ENCODE measurements at regions not wholly inside any gene's neighbourhood (a gene's known extent, or its start where the extent isn't known, plus 50 kb on each side); places are given as distances from the start of the nearest gene placed in this dataset.

GRCh38 chr4:130468340-130468739 is 1372.4 kb downstream of the C4orf33 start:
- no peak for TF ChIP-seq CTCF (IDR thresholded peaks at IDR 0.05; ENCODE audit: control extremely low read depth, extremely low read depth)
- ATAC-seq (ENCODE audit: insufficient read depth, low FRiP score) (no peak), DNase-seq (no peak)
- Histone ChIP-seq H3K27ac (ENCODE audit: low read depth in 1 of 2, low read length in 1 of 2) (no peak overlapping the region), H3K9me3 (ENCODE audit: control insufficient read depth in 4 of 4, insufficient read depth in 3 of 4, low read length in 3 of 4) (no peaks in the 10 kb centered on the region), H3K27me3 (ENCODE audit: control insufficient read depth in 3 of 3, insufficient read depth in 3 of 3, low read length in 2 of 3) (no peaks in the 10 kb centered on the region), H3K36me3 (ENCODE audit: control insufficient read depth in 4 of 4, insufficient read depth in 4 of 4, low read length in 4 of 4) (no peaks in the 10 kb centered on the region), H3K4me1 (ENCODE audit: control insufficient read depth in 5 of 5, insufficient read depth in 5 of 5, low read length in 5 of 5) (peaks cover 0 to 4% (median 0%) of the 10 kb centered on the region in 5 donors), H3K9ac (ENCODE audit: insufficient read depth in 1 of 2, low read length in 2 of 2) (no peak overlapping the region), H3K4me3 (no peak overlapping the region)
- WGBS, 2 donors, result 73 to 88% methylated on average over 2 of the region's 2 CpGs

GRCh38 chr4:130478406-130478805 is 1382.5 kb downstream of the C4orf33 start:
- Histone ChIP-seq H3K9me3 (ENCODE audit: control insufficient read depth in 4 of 4, insufficient read depth in 3 of 4, low read length in 3 of 4) (no peaks in the 10 kb centered on the region), H3K27ac (ENCODE audit: low read depth in 1 of 2, low read length in 1 of 2) (no peak overlapping the region), H3K9ac (ENCODE audit: insufficient read depth in 1 of 2, low read length in 2 of 2) (no peak overlapping the region), H3K36me3 (ENCODE audit: control insufficient read depth in 4 of 4, insufficient read depth in 4 of 4, low read length in 4 of 4) (no peaks in the 10 kb centered on the region), H3K4me3 (no peak overlapping the region), H3K27me3 (ENCODE audit: control insufficient read depth in 3 of 3, insufficient read depth in 3 of 3, low read length in 2 of 3) (no peaks in the 10 kb centered on the region), H3K4me1 (ENCODE audit: control insufficient read depth in 5 of 5, insufficient read depth in 5 of 5, low read length in 5 of 5) (peaks cover 0 to 6% (median 2%) of the 10 kb centered on the region in 5 donors)
- DNase-seq, result peak; percentile 48 to 59 (median 51)
- ATAC-seq (ENCODE audit: insufficient read depth, low FRiP score), result peak; percentile 6
- TF ChIP-seq CTCF (IDR thresholded peaks at IDR 0.05; ENCODE audit: control extremely low read depth, extremely low read depth), result no peak
- 63 to 70% methylated on average over 3 of the region's 3 CpGs for WGBS, 2 donors

- H3K9me3 ChIP-seq (ENCODE audit: control insufficient read depth in 4 of 4, insufficient read depth in 3 of 4, low read length in 3 of 4), result no peaks in the 10 kb centered on the region
- peaks cover 0 to 6% (median 2%) of the 10 kb centered on the region in 5 donors for H3K4me1 ChIP-seq (ENCODE audit: control insufficient read depth in 5 of 5, insufficient read depth in 5 of 5, low read length in 5 of 5)
- no peak for TF ChIP-seq CTCF (IDR thresholded peaks at IDR 0.05; ENCODE audit: control extremely low read depth, extremely low read depth)
- H3K4me3 ChIP-seq, result no peak overlapping the region
- no peak overlapping the region for H3K27ac ChIP-seq (ENCODE audit: low read depth in 1 of 2, low read length in 1 of 2)
- 83 to 87% methylated on average over 1 of the region's 1 CpG for WGBS, 2 donors
- DNase-seq (peak in 1 of 3 donors; percentile 12), ATAC-seq (ENCODE audit: insufficient read depth, low FRiP score) (no peak)
- H3K9ac ChIP-seq (ENCODE audit: insufficient read depth in 1 of 2, low read length in 2 of 2), result no peak overlapping the region
- no peaks in the 10 kb centered on the region for H3K27me3 ChIP-seq (ENCODE audit: control insufficient read depth in 3 of 3, insufficient read depth in 3 of 3, low read length in 2 of 3)
- no peaks in the 10 kb centered on the region for H3K36me3 ChIP-seq (ENCODE audit: control insufficient read depth in 4 of 4, insufficient read depth in 4 of 4, low read length in 4 of 4)
Measured at GRCh38 chr4:130479020-130479419, 1383.1 kb downstream of the C4orf33 start.

GRCh38 chr4:130479674-130480073 is 1383.7 kb downstream of the C4orf33 start:
- peak in 2 of 3 donors; percentile 44 to 56 for DNase-seq
- ATAC-seq (ENCODE audit: insufficient read depth, low FRiP score), result no peak
- peaks cover 0 to 6% (median 2%) of the 10 kb centered on the region in 5 donors for H3K4me1 ChIP-seq (ENCODE audit: control insufficient read depth in 5 of 5, insufficient read depth in 5 of 5, low read length in 5 of 5)
- WGBS, 2 donors, result 62 to 78% methylated on average over 2 of the region's 2 CpGs
- H3K27me3 ChIP-seq (ENCODE audit: control insufficient read depth in 3 of 3, insufficient read depth in 3 of 3, low read length in 2 of 3), result no peaks in the 10 kb centered on the region
- no peaks in the 10 kb centered on the region for H3K36me3 ChIP-seq (ENCODE audit: control insufficient read depth in 4 of 4, insufficient read depth in 4 of 4, low read length in 4 of 4)
- no peak overlapping the region for H3K9ac ChIP-seq (ENCODE audit: insufficient read depth in 1 of 2, low read length in 2 of 2)
- H3K27ac ChIP-seq (ENCODE audit: low read depth in 1 of 2, low read length in 1 of 2), result no peak overlapping the region
- no peak for TF ChIP-seq CTCF (IDR thresholded peaks at IDR 0.05; ENCODE audit: control extremely low read depth, extremely low read depth)
- no peak overlapping the region for H3K4me3 ChIP-seq
- no peaks in the 10 kb centered on the region for H3K9me3 ChIP-seq (ENCODE audit: control insufficient read depth in 4 of 4, insufficient read depth in 3 of 4, low read length in 3 of 4)

Data from lung (tissue), 11 donors.